ENCODE measurements at regions not wholly inside any gene's neighbourhood (a gene's known extent, or its start where the extent isn't known, plus 50 kb on each side); places are given as distances from the start of the nearest gene placed in this dataset.
"Not testable (repeated sequence)": the region's sequence is repeated elsewhere in the genome, so short reads cannot be mapped to it uniquely, and the experiment has no call there.

DNA sequence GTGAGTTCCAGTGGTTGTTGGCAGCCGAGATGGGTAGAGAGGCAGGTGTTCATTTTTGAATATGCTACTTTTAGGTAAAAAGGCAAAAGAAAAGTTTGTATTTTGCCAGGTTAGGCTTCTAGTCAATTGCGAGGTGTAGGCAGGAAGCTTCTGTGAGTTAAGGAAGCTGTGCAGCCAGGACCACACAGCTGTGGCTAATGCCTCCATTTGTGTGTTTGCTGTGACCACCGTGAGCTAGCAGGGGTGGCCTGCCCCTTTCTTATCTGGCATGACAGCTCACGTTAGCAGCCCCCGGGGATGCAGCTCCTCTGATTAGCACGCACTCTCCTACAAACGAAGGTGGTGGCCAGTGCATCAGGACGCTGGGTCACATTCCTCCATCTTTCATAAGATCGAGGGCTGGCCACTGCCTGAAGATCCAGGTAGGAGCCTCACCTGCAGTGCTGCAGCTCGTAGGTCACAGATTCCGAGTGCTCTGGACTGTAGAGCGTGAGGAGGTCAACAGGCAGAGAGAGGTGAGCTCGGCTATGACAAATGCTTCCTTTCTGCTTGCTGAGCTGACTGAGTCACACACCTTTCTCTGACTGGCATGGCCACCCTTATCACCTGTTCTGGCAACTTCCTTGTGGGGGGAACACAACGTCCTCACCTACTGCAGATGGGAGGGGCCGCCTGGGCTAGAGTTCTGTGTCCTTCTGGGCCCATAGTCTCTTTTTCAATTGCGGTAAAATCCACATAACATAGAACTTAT, 244.4 kb downstream of the HS3ST3B1 start:
- Histone ChIP-seq H3K4me3 (ENCODE audit: low read depth, low read length) (no peak overlapping the region), H3K27me3 (ENCODE audit: control insufficient read depth, insufficient read depth, low read length) (no peaks in the 10 kb centered on the region), H3K36me3 (ENCODE audit: control insufficient read depth, insufficient read depth, low read length) (no peaks in the 10 kb centered on the region)
- DNase-seq (ENCODE audit: low read depth), result peak; percentile 61
- TF ChIP-seq, protein P1, sequence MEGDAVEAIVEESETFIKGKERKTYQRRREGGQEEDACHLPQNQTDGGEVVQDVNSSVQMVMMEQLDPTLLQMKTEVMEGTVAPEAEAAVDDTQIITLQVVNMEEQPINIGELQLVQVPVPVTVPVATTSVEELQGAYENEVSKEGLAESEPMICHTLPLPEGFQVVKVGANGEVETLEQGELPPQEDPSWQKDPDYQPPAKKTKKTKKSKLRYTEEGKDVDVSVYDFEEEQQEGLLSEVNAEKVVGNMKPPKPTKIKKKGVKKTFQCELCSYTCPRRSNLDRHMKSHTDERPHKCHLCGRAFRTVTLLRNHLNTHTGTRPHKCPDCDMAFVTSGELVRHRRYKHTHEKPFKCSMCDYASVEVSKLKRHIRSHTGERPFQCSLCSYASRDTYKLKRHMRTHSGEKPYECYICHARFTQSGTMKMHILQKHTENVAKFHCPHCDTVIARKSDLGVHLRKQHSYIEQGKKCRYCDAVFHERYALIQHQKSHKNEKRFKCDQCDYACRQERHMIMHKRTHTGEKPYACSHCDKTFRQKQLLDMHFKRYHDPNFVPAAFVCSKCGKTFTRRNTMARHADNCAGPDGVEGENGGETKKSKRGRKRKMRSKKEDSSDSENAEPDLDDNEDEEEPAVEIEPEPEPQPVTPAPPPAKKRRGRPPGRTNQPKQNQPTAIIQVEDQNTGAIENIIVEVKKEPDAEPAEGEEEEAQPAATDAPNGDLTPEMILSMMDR (IDR thresholded peaks at IDR 0.05; ENCODE audit: insufficient read depth, low read length, severe bottlenecking), result no peak
- FAIRE-seq, result no peak

DNA sequence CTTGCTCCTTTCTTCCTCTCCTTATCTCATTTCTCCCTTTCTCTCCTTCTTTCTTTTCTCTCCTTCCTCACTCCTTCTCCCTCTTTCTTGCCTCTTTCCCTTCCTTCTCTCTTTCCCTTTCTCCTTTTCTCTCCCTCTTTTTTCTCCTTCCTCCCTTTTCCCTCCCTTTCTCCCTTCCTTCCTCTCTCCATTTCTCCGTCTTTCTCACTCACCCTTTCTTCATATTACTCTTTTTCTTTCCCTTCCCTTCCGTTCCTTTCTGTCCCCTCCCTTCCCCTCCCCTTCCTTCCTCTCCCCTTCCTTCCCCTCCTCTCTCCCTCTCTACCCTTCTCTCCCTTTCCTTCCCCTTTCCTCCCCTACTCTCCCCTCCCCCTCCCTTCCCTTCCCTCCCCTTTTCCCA, 240.8 kb downstream of the HS3ST3B1 start:
- Histone ChIP-seq H3K36me3 (ENCODE audit: control insufficient read depth, insufficient read depth, low read length) (no peaks in the 10 kb centered on the region), H3K27me3 (ENCODE audit: control insufficient read depth, insufficient read depth, low read length) (no peaks in the 10 kb centered on the region), H3K4me3 (ENCODE audit: low read depth, low read length) (no peak overlapping the region)
- no peak for DNase-seq (ENCODE audit: low read depth)
- no peak for FAIRE-seq
- TF ChIP-seq, protein P1 (IDR thresholded peaks at IDR 0.05; ENCODE audit: insufficient read depth, low read length, severe bottlenecking), result no peak

- TF ChIP-seq, protein P1 (IDR thresholded peaks at IDR 0.05; ENCODE audit: insufficient read depth, low read length, severe bottlenecking), result no peak
- FAIRE-seq, result no peak
Measured at GRCh38 chr17:14539801-14540200, 238.9 kb downstream of the HS3ST3B1 start.

DNA sequence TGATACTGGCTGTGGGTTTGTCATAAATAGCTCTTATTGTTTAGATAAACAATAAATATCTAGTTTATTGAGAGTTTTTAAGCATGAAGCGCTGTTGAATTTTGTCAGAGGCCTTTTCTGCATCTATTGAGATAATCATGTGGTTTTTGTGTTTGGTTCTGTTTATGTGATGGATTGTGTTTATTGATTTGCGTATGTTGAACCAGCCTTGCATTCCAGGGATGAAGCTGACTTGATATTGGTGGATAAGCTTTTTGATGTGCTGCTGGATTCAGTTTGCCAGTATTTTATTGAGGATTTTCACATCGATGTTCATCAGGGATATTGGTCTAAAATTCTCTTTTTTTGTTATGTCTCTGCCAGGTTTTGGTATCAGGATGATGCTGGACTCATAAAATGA, 231.4 kb downstream of the HS3ST3B1 start:
- H3K27me3 ChIP-seq (ENCODE audit: control insufficient read depth, insufficient read depth, low read length); H3K36me3 ChIP-seq (ENCODE audit: control insufficient read depth, insufficient read depth, low read length); FAIRE-seq; DNase-seq (ENCODE audit: low read depth); H3K4me3 ChIP-seq (ENCODE audit: low read depth, low read length): not testable (repeated sequence)

More at GRCh38 chr17:14539801-14540200, 238.9 kb downstream of the HS3ST3B1 start:
- Histone ChIP-seq H3K4me3 (ENCODE audit: low read depth, low read length) (no peak overlapping the region), H3K27me3 (ENCODE audit: control insufficient read depth, insufficient read depth, low read length) (no peaks in the 10 kb centered on the region), H3K36me3 (ENCODE audit: control insufficient read depth, insufficient read depth, low read length) (no peaks in the 10 kb centered on the region)
- no peak for DNase-seq (ENCODE audit: low read depth)

DNA sequence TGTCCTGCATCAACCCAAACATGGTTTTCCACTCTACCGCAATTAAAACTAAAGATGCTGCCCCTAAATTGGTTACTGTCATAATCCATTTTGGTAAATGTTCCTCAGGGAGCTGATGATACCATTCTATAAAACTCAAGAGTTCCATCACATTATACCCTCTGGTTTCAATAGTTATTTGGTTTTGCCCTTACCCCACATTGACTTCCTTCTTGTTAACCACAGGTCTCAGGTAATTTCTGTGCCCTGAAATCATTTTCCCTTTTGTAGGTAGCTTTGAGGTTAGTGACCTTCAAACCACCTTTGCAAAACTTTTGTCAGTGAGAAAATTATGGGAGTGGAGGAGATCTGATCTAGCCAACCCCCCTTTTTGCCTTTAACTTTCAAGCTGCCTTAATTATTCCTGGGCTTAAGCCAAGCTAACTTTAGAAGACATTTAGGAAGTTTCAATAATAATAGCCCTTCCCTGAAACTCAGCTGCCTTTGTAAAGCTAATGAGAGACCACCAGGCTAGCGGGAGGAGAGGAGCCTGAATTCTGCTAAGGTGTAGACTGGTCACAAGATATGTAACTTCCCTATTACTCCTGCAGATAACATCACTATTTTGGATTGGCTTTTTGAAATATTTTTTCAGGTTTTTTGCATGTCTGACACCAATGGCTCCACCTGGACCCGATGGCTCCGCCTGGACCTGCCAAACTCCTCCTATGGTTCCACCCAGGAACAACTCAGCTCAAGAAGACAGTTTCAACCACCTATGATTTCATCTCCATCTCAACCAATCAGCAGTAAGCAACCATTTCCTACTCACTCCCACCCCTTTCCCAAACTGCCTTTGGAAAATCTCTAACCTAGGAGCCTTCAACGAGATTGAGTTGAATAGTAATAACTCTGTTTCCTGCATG, 224.9 kb downstream of the HS3ST3B1 start:
- Histone ChIP-seq H3K4me3 (ENCODE audit: low read depth, low read length) (no peak overlapping the region), H3K36me3 (ENCODE audit: control insufficient read depth, insufficient read depth, low read length) (no peaks in the 10 kb centered on the region), H3K27me3 (ENCODE audit: control insufficient read depth, insufficient read depth, low read length) (no peaks in the 10 kb centered on the region)
- DNase-seq (ENCODE audit: low read depth) (no peak), FAIRE-seq (no peak)
- TF ChIP-seq, protein P1 (IDR thresholded peaks at IDR 0.05; ENCODE audit: insufficient read depth, low read length, severe bottlenecking), result no peak

- Histone ChIP-seq H3K4me3 (ENCODE audit: low read depth, low read length) (no peak overlapping the region), H3K36me3 (ENCODE audit: control insufficient read depth, insufficient read depth, low read length) (no peaks in the 10 kb centered on the region), H3K27me3 (ENCODE audit: control insufficient read depth, insufficient read depth, low read length) (no peaks in the 10 kb centered on the region)
- TF ChIP-seq, protein P1 (IDR thresholded peaks at IDR 0.05; ENCODE audit: insufficient read depth, low read length, severe bottlenecking), result no peak
- DNase-seq (ENCODE audit: low read depth) (no peak), FAIRE-seq (peak; percentile 28)
Measured at GRCh38 chr17:14522795-14523387, 222.0 kb downstream of the HS3ST3B1 start.

DNA sequence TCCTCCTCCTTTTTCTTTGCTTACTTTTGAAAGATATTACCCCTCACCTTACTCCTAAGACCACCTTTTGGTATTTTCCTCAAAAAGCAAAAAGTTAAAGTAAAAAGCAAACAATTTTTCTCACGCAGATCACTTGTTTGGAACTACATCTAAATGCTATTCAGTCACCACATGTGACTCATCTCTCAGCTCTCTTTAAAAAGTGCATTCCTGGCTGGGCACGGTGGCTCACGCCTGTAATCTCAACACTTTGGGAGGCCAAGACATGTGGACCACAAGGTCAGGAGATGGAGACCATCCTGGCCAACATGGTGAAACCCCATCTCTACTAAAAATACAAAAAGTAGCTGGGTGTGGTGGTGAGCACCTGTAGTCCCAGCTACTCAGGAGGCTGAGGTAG, 218.0 kb downstream of the HS3ST3B1 start:
- not testable (repeated sequence) for FAIRE-seq

More for the DNA sequence above, 218.0 kb downstream of the HS3ST3B1 start:
- H3K36me3 ChIP-seq (ENCODE audit: control insufficient read depth, insufficient read depth, low read length); H3K27me3 ChIP-seq (ENCODE audit: control insufficient read depth, insufficient read depth, low read length); H3K4me3 ChIP-seq (ENCODE audit: low read depth, low read length): not testable (repeated sequence)
- peak; percentile 31 for DNase-seq (ENCODE audit: low read depth)

All from bronchial epithelial cell (primary cell).